Stomach smooth muscle (tissue), 2 donors: ENCODE measurements at regions not wholly inside any gene's neighbourhood (a gene's known extent, or its start where the extent isn't known, plus 50 kb on each side); places are given as distances from the start of the nearest gene placed in this dataset.
"Not testable (repeated sequence)": the region's sequence is repeated elsewhere in the genome, so short reads cannot be mapped to it uniquely, and the experiment has no call there.

Experiments used
- H3K27ac ChIP-seq: one replicate; pipeline ENCODE4 v1.7.0; 2013; ENCODE audit warnings: mild to moderate bottlenecking, low read length, inconsistent platforms
- H3K27me3 ChIP-seq, 2 donors: one replicate each; pipeline ENCODE4 v1.7.0; 2013; ENCODE audit warnings: low read length in 2 of 2; ENCODE audit not compliant: insufficient read depth in 2 of 2, control insufficient read depth in 1 of 2
- H3K36me3 ChIP-seq, 2 donors: one replicate each; pipeline ENCODE4 v1.7.0; 2013; ENCODE audit warnings: low read length in 2 of 2; ENCODE audit not compliant: control insufficient read depth in 2 of 2, insufficient read depth in 2 of 2
- H3K4me1 ChIP-seq: one replicate; pipeline ENCODE4 v1.7.0; 2013; ENCODE audit warnings: low read length; ENCODE audit not compliant: control insufficient read depth, insufficient read depth
- H3K4me3 ChIP-seq, 2 donors: one replicate each; pipeline ENCODE4 v1.7.0; 2013; ENCODE audit warnings: low read length in 2 of 2
- H3K9ac ChIP-seq, 2 donors: one replicate each; pipeline ENCODE4 v1.7.0; 2013; ENCODE audit warnings: low read length in 2 of 2, mild to moderate bottlenecking in 1 of 2
- H3K9me3 ChIP-seq, 2 donors: one replicate each; pipeline ENCODE4 v1.7.0; 2013; ENCODE audit warnings: low read length in 2 of 2; ENCODE audit not compliant: control insufficient read depth in 2 of 2
- donor health status: healthy.
- donor health status: Pancreatic carcinoma.

- no peaks in the 10 kb centered on the region for H3K36me3 ChIP-seq
- no peaks in the 10 kb centered on the region for H3K27me3 ChIP-seq
- H3K4me1 ChIP-seq = no peaks in the 10 kb centered on the region
- H3K9me3 ChIP-seq = no peaks in the 10 kb centered on the region
- no peak overlapping the region for H3K27ac ChIP-seq
- H3K9ac ChIP-seq = no peak overlapping the region
- no peak overlapping the region for H3K4me3 ChIP-seq
These were observed 154.5 kb upstream of the ADGRL4 start for GRCh38 chr1:79161077-79161476.

- Histone ChIP-seq H3K4me1 (no peaks in the 10 kb centered on the region), H3K27me3 (no peaks in the 10 kb centered on the region), H3K9ac (no peak overlapping the region), H3K9me3 (no peaks in the 10 kb centered on the region), H3K27ac (no peak overlapping the region), H3K4me3 (no peak overlapping the region), H3K36me3 (no peaks in the 10 kb centered on the region)
These were observed 149.5 kb upstream of the ADGRL4 start for GRCh38 chr1:79155991-79156390.

GRCh38 chr1:79151006-79151796 lies 144.7 kb upstream of the ADGRL4 start:
- no peaks in the 10 kb centered on the region for H3K4me1 ChIP-seq
- H3K36me3 ChIP-seq = no peaks in the 10 kb centered on the region
- no peak overlapping the region for H3K9ac ChIP-seq
- H3K27ac ChIP-seq = no peak overlapping the region
- no peaks in the 10 kb centered on the region for H3K27me3 ChIP-seq
- no peaks in the 10 kb centered on the region for H3K9me3 ChIP-seq
- no peak overlapping the region for H3K4me3 ChIP-seq

GRCh38 chr1:79150576-79150975 lies 144.0 kb upstream of the ADGRL4 start:
- Histone ChIP-seq H3K27me3 (no peaks in the 10 kb centered on the region), H3K36me3 (no peaks in the 10 kb centered on the region), H3K9ac (no peak overlapping the region), H3K4me1 (no peaks in the 10 kb centered on the region), H3K4me3 (no peak overlapping the region), H3K27ac (no peak overlapping the region), H3K9me3 (no peaks in the 10 kb centered on the region)

- H3K9ac ChIP-seq, H3K4me1 ChIP-seq, H3K36me3 ChIP-seq, H3K27ac ChIP-seq, H3K9me3 ChIP-seq, H3K27me3 ChIP-seq, H3K4me3 ChIP-seq: not testable (repeated sequence)
These were observed 131.7 kb upstream of the ADGRL4 start for GRCh38 chr1:79138227-79138626.

GRCh38 chr1:79133774-79134364 lies 127.3 kb upstream of the ADGRL4 start:
- no peaks in the 10 kb centered on the region for H3K9me3 ChIP-seq
- H3K9ac ChIP-seq = no peak overlapping the region
- no peak overlapping the region for H3K4me3 ChIP-seq
- H3K4me1 ChIP-seq = no peaks in the 10 kb centered on the region
- no peaks in the 10 kb centered on the region for H3K27me3 ChIP-seq
- no peaks in the 10 kb centered on the region for H3K36me3 ChIP-seq
- H3K27ac ChIP-seq = no peak overlapping the region

GRCh38 chr1:79131626-79132025 lies 125.1 kb upstream of the ADGRL4 start:
- no peak overlapping the region for H3K9ac ChIP-seq
- no peaks in the 10 kb centered on the region for H3K27me3 ChIP-seq
- no peaks in the 10 kb centered on the region for H3K9me3 ChIP-seq
- no peak overlapping the region for H3K27ac ChIP-seq
- no peak overlapping the region for H3K4me3 ChIP-seq
- no peaks in the 10 kb centered on the region for H3K4me1 ChIP-seq
- H3K36me3 ChIP-seq = no peaks in the 10 kb centered on the region

GRCh38 chr1:79129914-79130313 lies 123.4 kb upstream of the ADGRL4 start:
- Histone ChIP-seq H3K36me3 (no peaks in the 10 kb centered on the region), H3K4me3 (no peak overlapping the region), H3K4me1 (no peaks in the 10 kb centered on the region), H3K9me3 (no peaks in the 10 kb centered on the region), H3K9ac (no peak overlapping the region), H3K27me3 (no peaks in the 10 kb centered on the region), H3K27ac (no peak overlapping the region)

GRCh38 chr1:79128722-79129121 lies 122.2 kb upstream of the ADGRL4 start:
- no peaks in the 10 kb centered on the region for H3K27me3 ChIP-seq
- no peaks in the 10 kb centered on the region for H3K36me3 ChIP-seq
- H3K9me3 ChIP-seq = no peaks in the 10 kb centered on the region
- no peaks in the 10 kb centered on the region for H3K4me1 ChIP-seq
- no peak overlapping the region for H3K27ac ChIP-seq
- no peak overlapping the region for H3K9ac ChIP-seq
- H3K4me3 ChIP-seq = no peak overlapping the region

- no peaks in the 10 kb centered on the region for H3K36me3 ChIP-seq
These were observed 118.2 kb upstream of the ADGRL4 start for GRCh38 chr1:79124756-79125155.

GRCh38 chr1:79122521-79122920 lies 116.0 kb upstream of the ADGRL4 start:
- no peaks in the 10 kb centered on the region for H3K4me1 ChIP-seq
- no peaks in the 10 kb centered on the region for H3K9me3 ChIP-seq
- no peak overlapping the region for H3K27ac ChIP-seq
- H3K9ac ChIP-seq = no peak overlapping the region
- H3K4me3 ChIP-seq = no peak overlapping the region
- H3K27me3 ChIP-seq = no peaks in the 10 kb centered on the region
- H3K36me3 ChIP-seq = no peaks in the 10 kb centered on the region

More at GRCh38 chr1:79124756-79125155, 118.2 kb upstream of the ADGRL4 start:
- Histone ChIP-seq H3K27me3 (no peaks in the 10 kb centered on the region), H3K27ac (no peak overlapping the region), H3K9me3 (no peaks in the 10 kb centered on the region), H3K4me3 (no peak overlapping the region), H3K4me1 (no peaks in the 10 kb centered on the region), H3K9ac (no peak overlapping the region)
